Left ventricle myocardium inferior (tissue), 1 donor: ENCODE measurements at regions not wholly inside any gene's neighbourhood (a gene's known extent, or its start where the extent isn't known, plus 50 kb on each side); places are given as distances from the start of the nearest gene placed in this dataset.

Experiments used
- DNase-seq: peaks from one replicate; pipeline ENCODE4 v3.0.0-alpha.2; 2020
- H3K27ac ChIP-seq: fragments of 200-600 bp; replicated peaks from 2 replicates; pipeline ENCODE4 v1.8.0; 2021
- H3K27me3 ChIP-seq: fragments of 200-600 bp; 2 replicates; pipeline ENCODE4 v1.8.0; 2021; ENCODE audit warnings: low read depth
- H3K36me3 ChIP-seq: fragments of 200-600 bp; 2 replicates; pipeline ENCODE4 v1.8.0; 2021
- H3K4me1 ChIP-seq: fragments of 200-600 bp; 2 replicates; pipeline ENCODE4 v1.8.0; 2021
- H3K4me3 ChIP-seq: fragments of 200-600 bp; 2 replicates; pipeline ENCODE4 v1.8.0; 2021; ENCODE audit warnings: mild to moderate bottlenecking, moderate library complexity
- H3K9me3 ChIP-seq: fragments of 200-600 bp; replicated peaks from 2 replicates; pipeline ENCODE4 v1.8.0; 2021
- CTCF ChIP-seq: fragments of 200-600 bp; IDR thresholded peaks from 2 replicates; pipeline ENCODE4 v1.8.0; 2021; ENCODE audit warnings: antibody characterized with exemption, mild to moderate bottlenecking, borderline replicate concordance
- intact Hi-C: fragments of 100-400 bp; cut with micrococcal nuclease; formaldehyde crosslinking; loops from one replicate; pipeline ENCODE4 v1.11.0; 2022
- donor health status: DM: no; HTN: yes; CAD: no; lungs with severe emphysema.

GRCh38 chr5:20680718-20681302, 692.8 kb upstream of the CDH18 start:
- H3K36me3 ChIP-seq = no peaks in the 10 kb centered on the region
- H3K9me3 ChIP-seq = no peaks in the 10 kb centered on the region
- TF ChIP-seq CTCF = no peak
- intact Hi-C loops = no loop called here
- no peaks in the 10 kb centered on the region for H3K27me3 ChIP-seq
- H3K4me1 ChIP-seq = no peaks in the 10 kb centered on the region
- no peak overlapping the region for H3K27ac ChIP-seq
- H3K4me3 ChIP-seq = no peak overlapping the region
- DNase-seq = no peak

GRCh38 chr5:20678814-20679298, 690.9 kb upstream of the CDH18 start:
- H3K4me3 ChIP-seq = no peak overlapping the region
- intact Hi-C loops = no loop called here
- H3K27ac ChIP-seq = no peak overlapping the region
- no peak for TF ChIP-seq CTCF
- H3K9me3 ChIP-seq = peaks cover 3% of the 10 kb centered on the region
- H3K4me1 ChIP-seq = no peaks in the 10 kb centered on the region
- DNase-seq = no peak
- no peaks in the 10 kb centered on the region for H3K36me3 ChIP-seq
- no peaks in the 10 kb centered on the region for H3K27me3 ChIP-seq

- intact Hi-C loops = no loop called here
- H3K4me3 ChIP-seq = no peak overlapping the region
- no peak overlapping the region for H3K27ac ChIP-seq
- no peaks in the 10 kb centered on the region for H3K4me1 ChIP-seq
- DNase-seq = no peak
- no peaks in the 10 kb centered on the region for H3K27me3 ChIP-seq
- no peaks in the 10 kb centered on the region for H3K36me3 ChIP-seq
- peaks cover 3% of the 10 kb centered on the region for H3K9me3 ChIP-seq
- TF ChIP-seq CTCF = no peak
These were observed 690.4 kb upstream of the CDH18 start for GRCh38 chr5:20678386-20678785.

GRCh38 chr5:20660588-20660987, 672.6 kb upstream of the CDH18 start:
- Histone ChIP-seq H3K4me1 (no peaks in the 10 kb centered on the region), H3K36me3 (no peaks in the 10 kb centered on the region), H3K27me3 (no peaks in the 10 kb centered on the region), H3K4me3 (no peak overlapping the region), H3K27ac (no peak overlapping the region), H3K9me3 (no peaks in the 10 kb centered on the region)
- DNase-seq = no peak
- intact Hi-C loops = no loop called here
- no peak for TF ChIP-seq CTCF

- Histone ChIP-seq H3K4me1 (no peaks in the 10 kb centered on the region), H3K27ac (no peak overlapping the region), H3K4me3 (no peak overlapping the region), H3K9me3 (peaks cover 6% of the 10 kb centered on the region), H3K27me3 (no peaks in the 10 kb centered on the region), H3K36me3 (no peaks in the 10 kb centered on the region)
- DNase-seq = no peak
- no peak for TF ChIP-seq CTCF
- intact Hi-C loops = no loop called here
These were observed 668.3 kb upstream of the CDH18 start for GRCh38 chr5:20656262-20656661.
